GM18498 (cell line): ENCODE measurements at regions not wholly inside any gene's neighbourhood (a gene's known extent, or its start where the extent isn't known, plus 50 kb on each side); places are given as distances from the start of the nearest gene placed in this dataset.

Source experiments
- ATAC-seq: cut with Tn5 transposase; IDR thresholded peaks from one replicate; pipeline ENCODE4 v1.9.1; 2021; ENCODE audit warnings: mild to moderate bottlenecking, moderate library complexity; ENCODE audit not compliant: unreplicated experiment

DNA sequence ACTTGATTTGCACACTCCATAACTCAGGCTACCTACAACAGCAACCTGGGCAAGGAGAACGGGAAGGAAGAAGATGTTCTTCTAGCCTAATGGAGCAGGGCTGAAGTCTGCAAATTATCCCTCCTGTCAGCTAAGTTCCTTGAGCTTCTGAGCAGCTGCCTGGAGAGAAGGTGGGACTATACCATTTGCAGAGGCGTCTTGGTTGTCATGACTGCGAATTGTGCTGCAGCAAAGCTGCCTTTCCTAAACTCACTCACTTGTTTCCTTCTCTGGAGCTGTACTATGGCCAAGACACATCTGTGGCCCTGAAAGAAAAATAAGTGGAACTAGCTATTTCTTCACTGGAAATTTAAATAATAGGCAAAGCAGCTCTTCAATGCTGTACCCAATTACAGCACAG lies 682.4 kb upstream of the GRIA3 start:
- no peak for ATAC-seq

DNA sequence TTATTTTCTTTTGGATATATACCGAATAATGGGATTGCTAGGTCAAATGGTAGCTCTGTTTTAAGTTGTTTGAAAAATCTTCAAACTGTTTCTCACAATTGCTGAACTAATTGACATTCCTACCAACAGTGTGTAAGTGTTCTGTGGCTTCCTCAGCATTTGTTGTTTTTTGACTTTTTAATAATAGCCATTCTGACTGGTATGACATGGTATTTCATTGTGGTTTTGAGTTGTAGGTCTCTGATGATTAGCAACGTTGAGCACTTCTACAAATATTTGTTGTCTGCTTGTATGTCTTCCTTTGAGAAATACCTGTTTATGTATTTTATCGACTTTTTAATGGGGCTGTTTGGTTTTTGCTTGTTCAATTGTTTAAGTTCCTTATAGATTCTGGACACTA lies 680.1 kb upstream of the GRIA3 start:
- ATAC-seq: no peak

DNA sequence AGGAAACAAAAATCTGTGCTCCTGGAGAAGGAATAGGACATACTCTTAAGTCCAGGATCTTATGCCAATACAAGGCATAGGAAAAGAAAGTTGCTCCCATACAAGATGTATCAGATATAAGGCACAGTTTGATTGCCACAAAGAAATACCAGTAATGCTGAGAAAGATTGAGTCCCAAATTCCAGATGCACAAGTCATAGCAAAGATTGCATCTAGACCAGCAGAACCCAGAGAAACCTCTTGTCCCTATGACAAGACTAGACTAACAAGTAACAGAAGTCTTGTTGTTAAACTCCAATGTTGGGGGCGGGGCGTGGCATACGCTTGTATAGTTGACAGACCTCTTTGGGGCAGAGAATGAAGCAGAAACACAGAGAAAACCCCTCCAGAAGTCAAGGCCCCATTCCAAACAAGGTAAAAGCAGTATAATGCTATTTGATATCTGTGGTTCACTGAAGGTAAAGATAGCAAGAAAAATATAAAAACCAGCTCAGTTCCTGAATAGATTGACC lies 671.5 kb upstream of the GRIA3 start:
- no peak for ATAC-seq

DNA sequence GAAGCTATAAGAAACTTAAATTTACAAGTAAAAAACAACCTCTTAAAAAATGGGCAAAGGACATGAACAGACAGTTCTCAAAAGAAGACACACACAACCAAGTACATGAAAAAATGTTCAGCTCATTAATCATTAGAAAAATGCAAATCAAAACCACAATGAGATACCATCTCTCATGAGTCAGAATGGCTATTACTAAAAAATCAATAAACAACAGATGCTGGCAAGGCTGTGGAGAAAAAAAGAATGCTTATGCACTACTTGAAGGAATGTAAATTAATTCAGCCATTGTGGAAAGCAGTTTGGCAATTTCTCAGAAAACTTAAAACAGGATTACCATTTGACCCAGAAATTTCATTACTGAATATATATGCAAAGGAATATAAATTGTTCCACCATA lies 666.3 kb upstream of the GRIA3 start:
- no peak for ATAC-seq

DNA sequence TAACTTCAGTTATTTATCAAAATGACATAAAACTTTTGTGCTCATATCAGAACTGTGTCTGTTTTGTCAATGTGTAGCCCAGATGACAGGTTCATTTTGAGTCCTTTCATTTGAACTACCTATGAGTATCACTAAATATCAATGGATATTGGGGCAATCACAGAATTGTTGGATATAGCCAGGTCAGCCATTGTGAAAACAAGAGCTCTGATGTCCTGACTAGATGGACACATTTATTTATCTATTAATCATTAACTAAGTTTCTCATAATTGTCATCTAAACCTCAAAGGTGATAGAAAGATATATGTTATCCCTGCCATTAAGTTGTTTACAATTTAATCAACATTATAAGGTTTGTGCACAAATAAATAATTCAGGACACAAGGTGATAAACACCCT lies 638.3 kb upstream of the GRIA3 start:
- ATAC-seq: no peak

DNA sequence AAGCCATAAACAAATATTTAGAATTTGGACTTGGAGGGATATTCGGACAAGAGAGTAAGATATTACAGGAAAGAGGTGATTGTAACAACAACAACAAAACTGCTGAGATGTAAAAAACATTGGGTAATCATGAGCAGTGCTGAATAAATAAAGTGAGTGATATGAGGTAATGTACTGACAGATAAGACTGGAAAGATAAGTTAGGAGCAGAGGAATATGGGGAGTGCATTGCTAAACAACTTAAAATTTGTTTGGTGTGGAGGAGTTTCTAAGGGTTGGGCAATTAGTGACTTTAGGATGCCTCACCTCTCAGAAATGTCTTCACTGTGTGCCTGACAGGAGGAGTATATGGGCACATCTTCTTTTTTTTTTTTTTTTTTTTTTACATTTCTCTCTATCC lies 637.8 kb upstream of the GRIA3 start:
- ATAC-seq: no peak

DNA sequence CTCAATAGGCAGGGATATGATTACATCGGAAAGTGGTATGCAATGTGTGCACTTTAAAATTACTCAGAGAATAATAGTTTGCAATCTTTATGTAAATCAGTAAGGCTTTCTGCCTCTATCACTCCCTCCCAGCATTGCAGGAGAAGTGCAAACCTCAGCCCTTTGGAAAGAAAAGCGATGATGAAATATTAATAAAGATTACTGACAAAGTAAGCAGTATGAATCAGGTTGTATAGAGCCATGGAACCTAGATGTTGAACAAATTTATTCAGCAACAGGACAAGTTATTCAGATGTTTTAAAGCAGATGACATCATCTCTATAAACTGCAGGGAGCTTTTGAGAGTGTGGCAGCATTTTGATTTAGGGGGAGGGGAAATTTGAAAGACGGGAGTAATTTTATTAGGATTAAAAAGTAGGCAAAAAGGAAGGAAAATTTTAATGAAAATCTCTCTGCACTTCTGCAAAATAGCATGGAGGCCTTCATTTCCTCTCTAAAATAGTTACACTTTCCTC lies 631.7 kb upstream of the GRIA3 start:
- no peak for ATAC-seq

DNA sequence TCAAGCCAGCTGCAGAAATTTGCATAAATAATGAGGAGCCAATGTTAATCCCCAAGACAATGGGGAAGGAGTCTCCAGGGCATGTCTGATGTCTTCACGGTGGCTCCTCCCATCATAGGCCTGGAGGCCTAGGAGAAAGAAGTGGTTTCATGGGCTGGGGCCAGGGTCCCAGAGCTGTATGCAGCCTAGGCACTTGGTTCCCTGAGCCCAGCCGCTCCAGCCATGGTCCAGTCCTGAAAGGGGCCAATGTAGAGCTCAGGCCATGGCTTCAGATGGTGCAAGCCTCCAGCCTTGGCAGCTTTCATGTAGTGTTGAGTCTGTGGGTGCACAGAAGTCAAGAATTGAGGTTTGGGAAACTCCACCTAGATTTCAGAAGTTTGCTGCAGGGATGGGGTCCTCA lies 628.2 kb upstream of the GRIA3 start:
- ATAC-seq: no peak

DNA sequence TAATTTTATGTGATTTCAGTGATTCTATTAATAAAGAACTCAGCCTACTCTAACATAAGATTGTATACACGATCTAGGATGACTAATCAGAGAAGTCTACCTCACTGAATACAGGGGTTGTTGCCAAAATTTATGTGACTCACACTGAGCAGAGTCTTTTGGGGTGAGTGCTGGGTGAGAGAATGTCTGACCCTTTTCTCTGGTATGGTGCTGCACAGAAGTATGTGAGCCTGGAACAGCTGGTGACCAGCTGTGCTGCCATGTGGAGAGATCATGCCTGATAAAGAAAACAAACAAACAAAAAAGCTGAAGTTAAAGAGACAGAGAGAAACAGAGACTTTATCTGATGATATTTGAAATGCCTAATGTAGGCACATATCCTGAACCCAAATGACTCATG lies 618.1 kb upstream of the GRIA3 start:
- no peak for ATAC-seq

DNA sequence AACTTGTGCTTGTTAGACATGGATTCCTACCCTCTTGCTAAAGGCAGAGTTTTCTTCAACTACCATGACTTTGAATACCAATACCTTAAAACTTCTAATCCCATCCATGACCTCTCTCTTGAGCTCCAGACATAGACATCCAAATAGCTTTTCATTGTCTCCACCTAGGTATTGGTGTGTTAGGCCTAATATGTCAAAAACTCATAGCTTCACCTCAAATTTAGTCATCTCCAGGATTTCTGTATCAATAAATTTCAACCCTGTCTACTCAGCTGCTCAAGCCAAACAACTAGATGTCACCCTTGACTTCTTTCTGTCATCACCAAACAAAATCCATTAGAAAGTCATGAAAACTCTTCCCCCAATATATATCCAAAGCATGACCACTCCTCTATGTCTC lies 617.7 kb upstream of the GRIA3 start:
- no peak for ATAC-seq

DNA sequence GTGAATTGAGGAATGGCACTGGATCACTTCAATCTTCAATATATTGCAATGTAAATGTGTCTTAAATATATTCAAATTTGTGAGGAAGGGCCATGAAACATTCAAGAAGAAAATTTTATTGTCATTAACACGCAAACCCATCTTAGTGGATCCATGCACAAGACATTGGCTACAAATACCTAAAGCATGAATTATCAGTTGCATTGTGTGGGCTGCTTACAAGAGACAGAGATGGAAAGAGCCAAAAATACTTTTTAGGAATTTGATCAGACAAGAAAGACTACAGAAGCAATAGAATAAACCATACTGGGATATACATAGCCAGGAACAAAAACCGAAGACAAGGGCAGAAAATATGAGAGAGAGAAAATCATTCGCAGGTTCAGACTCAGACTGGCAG lies 616.2 kb upstream of the GRIA3 start:
- ATAC-seq: no peak

DNA sequence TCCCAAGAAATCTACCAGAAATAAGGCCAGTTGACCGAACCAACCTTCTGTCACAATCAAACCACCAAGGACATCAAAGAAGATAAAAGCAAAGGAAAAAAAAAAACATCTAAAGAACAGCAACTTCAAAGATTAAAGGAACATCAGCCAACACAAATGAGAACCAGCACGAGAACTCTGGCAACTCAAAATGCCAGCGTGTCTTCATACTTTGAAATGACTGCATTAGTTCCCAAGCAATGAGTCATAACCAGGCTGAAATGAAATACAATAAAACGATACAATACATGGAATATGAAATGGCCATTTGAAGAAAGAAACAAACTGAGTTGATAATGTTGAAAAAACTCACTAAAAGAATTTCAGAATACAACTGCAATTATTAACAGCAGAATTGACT lies 611.6 kb upstream of the GRIA3 start:
- no peak for ATAC-seq

DNA sequence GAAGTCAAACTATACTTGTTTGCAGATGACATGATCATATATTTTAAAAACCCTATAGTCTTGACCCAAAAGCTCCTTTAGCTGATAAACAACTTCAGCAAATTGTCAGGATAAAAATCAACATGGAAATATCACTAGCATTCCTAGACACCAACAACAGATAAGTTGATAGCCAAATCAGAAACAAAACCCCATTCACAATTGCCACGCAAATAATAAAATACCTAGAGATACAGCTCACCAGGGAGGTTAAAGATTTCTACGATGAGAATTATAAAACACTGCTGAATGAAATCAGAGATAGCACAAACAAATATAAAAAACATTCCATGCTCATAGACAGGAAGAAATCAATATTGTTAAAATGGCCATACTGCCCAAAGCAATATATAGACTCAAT lies 605.0 kb upstream of the GRIA3 start:
- no peak for ATAC-seq

DNA sequence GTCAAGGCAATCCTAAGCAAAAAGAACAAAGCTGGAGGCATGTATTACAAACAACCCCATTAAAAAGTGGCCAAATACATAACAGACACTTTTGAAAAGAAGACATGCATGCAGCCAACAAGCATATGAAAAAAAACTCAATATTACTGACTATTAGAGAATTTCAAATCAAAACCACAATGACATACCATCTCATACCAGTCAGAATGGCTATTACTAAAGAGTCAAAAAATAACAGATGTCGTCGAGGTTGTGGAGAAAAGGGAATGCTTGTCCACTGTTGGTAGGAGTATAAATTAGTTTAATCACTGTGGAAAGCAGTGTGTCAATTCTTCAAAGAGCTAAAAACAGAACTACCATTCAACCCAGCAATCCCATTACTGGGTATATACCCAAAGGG lies 604.6 kb upstream of the GRIA3 start:
- no peak for ATAC-seq

DNA sequence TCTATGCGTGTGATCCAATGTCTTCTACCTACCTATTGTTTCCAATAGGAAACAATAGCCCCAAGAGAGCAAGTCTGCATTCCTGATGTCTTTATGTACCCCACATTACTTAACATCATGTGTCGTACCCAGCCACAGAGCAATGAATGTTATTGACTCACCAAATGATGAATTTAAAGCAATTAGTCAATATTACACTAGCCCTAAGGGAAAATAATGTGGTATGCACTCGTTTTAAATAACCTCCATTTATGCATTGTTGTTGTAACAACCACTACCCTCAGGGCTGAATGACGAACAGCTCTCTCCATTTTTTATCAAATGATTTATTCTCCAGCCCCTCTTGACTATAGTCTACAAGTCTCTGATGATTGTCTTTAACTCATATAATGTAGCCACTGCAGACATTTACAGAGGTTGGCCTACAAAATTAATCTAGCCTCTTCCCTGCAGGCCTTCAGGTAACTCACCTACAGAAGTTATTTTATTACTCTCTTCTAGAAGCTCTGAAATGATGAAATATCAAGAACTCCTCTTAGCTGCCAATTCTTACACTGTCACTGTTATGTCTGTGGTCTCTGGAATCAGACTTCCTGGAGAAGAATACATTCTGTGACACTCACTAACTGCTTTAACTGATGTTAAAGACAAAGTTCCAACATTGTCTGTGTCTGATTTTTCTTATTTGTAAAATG lies 601.7 kb upstream of the GRIA3 start:
- no peak for ATAC-seq

DNA sequence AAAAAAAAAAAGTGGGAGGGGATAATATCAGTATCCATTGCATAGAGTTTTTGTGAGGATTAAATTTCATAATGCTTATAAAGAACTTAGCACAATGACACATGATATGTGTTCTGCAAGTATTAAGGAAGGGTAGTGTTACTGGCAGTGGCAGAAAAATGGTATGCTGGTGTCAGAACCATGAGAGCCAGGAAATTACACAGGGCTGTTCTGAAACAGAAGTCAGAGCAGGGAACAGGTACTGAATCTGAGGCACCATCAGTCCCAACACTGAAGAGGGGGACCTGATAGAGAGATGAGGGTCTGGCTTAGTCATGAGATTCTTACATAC lies 601.1 kb upstream of the GRIA3 start:
- ATAC-seq: no peak

DNA sequence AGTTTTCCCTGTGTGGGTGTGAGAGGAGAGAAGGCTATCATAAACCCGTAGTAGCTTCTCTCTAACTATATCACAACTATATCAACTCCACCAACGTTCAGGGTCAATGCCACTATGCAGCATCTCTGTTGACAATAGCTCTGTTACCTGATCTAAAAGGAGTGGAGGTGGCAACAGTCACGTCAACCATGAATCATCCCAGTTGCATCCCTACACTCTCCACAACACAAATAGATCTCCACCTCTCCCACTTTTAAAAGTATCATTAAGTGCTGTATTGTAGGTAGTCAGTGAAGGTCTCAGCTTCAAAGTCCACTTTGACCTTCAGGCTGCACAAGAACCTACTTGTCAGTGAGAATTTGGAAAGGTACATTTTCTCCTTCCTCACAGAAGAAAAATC lies 600.5 kb upstream of the GRIA3 start:
- no peak for ATAC-seq

DNA sequence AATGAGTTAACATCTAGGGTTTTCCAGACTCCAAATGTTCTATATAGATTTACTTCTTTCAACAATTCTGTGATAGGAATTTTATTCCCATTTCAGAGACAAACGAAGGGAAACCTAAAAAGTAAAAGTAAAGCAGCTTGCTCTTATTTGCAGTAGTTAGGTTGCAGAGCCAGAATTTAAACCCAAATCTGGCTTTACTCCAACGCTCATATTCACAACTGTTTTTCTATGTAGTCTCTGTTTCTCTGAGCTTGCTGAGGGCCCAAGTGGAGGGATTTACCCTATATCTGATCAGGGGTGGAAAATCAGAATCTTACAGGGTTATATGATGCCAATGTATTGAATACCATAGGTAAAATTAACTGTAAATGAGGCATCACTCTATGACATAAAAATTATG lies 599.1 kb upstream of the GRIA3 start:
- no peak for ATAC-seq

DNA sequence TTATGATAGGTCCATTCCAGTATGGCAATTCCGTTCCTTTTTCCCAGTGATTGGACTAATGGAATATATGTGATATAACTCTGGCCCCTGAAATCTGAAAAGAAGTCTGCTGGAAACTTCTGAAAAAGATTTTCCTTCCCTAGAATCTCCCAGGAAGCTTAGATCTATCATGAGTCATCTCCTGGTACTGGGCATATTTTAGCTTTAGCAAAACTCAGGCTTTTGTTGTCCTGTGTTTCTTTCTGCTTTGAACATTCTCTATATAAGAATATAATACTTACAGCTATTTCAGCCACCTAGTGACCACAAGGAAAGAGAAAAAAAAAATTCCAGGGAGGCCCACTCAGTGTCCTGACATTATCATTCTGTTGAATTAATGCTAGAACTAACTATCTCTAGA lies 597.2 kb upstream of the GRIA3 start:
- no peak for ATAC-seq

DNA sequence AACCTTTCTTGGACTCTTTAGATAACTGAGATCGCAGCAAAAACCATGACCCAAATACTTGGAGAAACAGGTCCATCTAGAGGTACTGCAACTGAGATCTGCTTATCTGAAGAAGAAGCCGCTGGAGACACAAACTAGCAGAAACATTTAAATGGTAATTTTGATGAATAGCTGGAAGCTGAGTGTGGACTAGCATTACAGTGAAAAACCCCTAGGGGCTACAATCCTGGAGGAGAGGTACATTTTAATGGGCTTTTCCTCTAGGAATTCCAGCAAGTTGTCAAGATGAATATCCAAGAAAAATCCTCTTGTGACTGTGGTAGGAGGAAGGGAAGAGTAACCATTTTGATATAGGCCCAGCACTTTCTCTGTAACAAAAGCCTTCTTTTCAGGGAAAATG lies 592.5 kb upstream of the GRIA3 start:
- no peak for ATAC-seq

DNA sequence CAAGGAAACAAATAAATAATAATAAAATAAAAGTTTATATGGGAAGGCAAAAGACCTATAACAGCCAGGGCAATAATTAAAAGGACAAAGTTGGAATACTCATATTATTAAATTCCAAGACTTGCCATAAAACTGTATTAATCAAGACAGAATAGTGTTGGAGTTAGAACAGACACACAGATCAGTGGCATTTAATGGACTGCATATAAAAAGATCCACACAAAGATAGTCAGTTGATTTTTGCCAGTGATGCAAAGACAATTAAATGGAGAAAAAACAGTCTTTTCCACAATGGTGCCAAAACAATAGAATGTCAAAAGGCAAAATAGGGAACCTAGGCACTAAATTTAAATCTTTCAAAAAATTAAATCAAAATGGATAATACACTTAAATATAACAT lies 587.1 kb upstream of the GRIA3 start:
- ATAC-seq: no peak

DNA sequence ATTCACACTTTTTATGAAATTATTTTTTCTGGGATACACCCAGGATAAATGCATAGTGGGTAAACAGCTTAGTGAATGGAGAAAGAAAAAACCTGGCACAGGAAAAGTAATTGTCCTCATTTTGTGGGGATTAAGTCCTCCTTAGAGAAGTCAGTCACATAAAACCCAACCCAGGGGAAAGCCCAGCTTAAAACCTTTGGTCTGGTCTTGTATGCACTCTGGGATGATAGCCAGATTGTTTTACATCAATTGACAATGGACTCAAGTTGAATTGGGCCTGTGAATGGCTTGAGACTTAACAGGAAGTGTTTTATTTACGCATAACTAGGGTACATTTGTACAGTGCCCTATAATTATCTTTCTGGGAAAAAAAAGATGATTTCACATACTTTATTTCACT lies 561.3 kb upstream of the GRIA3 start:
- no peak for ATAC-seq

DNA sequence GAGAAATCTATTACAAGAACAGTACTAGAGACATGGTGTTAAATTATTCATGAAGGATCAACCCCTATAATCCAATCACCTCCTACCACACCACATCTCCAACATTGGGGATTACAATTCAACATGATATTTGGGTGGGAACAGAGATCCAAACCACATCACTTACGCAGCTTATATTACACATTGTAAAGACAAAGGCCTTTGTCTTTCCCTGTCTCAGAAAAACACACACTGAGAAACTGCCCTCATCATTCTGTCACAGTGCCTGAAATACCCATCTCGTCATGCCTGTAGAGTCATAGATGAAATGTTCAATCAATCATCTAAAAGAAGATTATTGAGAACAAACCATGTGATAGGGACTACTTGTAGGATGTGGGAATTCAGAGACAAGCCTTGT lies 558.8 kb upstream of the GRIA3 start:
- no peak for ATAC-seq
